ENCODE measurements at regions not wholly inside any gene's neighbourhood (a gene's known extent, or its start where the extent isn't known, plus 50 kb on each side); places are given as distances from the start of the nearest gene placed in this dataset.

GRCh38 chr6:164836486-164836885 lies 472.9 kb downstream of the C6orf118 start:
- DNase-seq (ENCODE audit: low read depth): no peak
- H3K4me3 ChIP-seq (ENCODE audit: low read depth, low read length): no peak overlapping the region
- TF ChIP-seq, protein P1, sequence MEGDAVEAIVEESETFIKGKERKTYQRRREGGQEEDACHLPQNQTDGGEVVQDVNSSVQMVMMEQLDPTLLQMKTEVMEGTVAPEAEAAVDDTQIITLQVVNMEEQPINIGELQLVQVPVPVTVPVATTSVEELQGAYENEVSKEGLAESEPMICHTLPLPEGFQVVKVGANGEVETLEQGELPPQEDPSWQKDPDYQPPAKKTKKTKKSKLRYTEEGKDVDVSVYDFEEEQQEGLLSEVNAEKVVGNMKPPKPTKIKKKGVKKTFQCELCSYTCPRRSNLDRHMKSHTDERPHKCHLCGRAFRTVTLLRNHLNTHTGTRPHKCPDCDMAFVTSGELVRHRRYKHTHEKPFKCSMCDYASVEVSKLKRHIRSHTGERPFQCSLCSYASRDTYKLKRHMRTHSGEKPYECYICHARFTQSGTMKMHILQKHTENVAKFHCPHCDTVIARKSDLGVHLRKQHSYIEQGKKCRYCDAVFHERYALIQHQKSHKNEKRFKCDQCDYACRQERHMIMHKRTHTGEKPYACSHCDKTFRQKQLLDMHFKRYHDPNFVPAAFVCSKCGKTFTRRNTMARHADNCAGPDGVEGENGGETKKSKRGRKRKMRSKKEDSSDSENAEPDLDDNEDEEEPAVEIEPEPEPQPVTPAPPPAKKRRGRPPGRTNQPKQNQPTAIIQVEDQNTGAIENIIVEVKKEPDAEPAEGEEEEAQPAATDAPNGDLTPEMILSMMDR (IDR thresholded peaks at IDR 0.05; ENCODE audit: insufficient read depth, low read depth, low read length, missing control alignments): no peak

DNA sequence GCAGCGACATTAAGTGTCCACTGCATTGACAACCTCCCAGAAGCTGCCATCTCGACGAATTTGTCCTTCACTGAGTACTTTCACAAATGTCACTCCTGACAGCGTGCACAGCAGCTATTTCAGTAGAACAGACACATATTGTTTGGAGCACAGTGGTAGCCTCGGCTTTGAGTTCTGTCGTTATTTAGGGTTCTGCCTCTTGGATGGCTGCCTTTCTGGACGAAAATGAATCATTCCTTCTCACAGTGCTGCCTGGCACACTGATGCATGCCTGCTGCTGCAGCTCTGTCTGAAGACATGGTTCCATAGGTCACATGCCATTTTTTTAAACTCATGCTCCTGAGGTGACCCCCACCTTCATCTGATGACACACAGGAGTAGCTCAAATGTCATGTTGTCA lies 477.0 kb downstream of the C6orf118 start:
- TF ChIP-seq, protein P1 (IDR thresholded peaks at IDR 0.05; ENCODE audit: insufficient read depth, low read depth, low read length, missing control alignments): no peak
- DNase-seq (ENCODE audit: low read depth): no peak
- H3K4me3 ChIP-seq (ENCODE audit: low read depth, low read length): no peak overlapping the region

DNA sequence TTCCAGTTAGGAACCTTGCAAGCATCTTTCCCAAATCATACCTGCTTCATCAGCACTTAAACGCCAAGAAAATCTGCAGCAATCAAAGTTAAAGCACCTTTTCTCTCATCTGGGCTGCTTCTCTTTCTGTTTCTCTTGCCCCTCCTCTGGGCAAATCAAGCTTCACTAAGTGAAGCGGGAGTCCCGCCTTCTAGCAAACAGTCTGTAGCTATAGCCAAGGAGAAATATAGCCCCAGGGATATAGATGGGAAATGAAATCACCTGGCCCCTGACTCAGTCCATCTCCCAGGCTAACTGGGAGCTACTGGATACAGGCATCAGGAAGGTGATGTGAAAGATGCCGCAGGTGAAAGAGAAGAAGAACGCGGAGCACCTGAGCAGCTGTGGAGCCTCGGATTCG lies 481.9 kb downstream of the C6orf118 start:
- H3K4me3 ChIP-seq (ENCODE audit: low read depth, low read length): no peak overlapping the region
- TF ChIP-seq, protein P1 (IDR thresholded peaks at IDR 0.05; ENCODE audit: insufficient read depth, low read depth, low read length, missing control alignments): no peak
- DNase-seq (ENCODE audit: low read depth): no peak

DNA sequence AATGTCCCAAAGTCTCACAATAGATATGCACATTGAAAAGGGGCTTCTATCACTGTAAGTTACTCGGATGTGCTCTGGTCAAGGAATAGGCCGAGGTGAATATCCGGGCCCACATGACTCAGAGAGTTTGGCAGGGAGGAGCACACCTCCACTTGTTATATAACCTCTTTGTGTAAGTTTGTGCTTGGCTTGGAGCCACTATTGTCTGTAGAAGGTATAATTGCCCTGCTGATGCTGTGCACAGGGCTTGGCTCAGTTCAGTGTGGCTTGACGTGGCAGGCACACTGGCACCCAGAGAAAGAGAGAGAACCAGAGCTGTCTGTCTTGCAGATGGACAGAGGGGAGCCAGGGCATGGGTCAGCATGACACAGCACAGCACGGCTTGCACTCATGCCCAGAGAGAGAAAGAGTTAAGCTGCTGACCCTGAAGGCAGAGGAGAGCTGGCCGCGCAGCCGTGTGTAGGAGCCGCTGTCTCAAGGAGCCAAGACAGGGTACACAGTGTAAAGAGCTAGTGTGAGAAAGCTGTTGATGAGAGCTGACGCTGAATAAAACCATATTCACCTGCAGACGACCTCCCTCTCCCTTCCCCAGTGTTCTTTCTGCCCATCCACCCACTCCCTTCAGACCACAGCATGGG lies 482.5 kb downstream of the C6orf118 start:
- H3K4me3 ChIP-seq (ENCODE audit: low read depth, low read length): no peak overlapping the region
- TF ChIP-seq, protein P1 (IDR thresholded peaks at IDR 0.05; ENCODE audit: insufficient read depth, low read depth, low read length, missing control alignments): no peak
- DNase-seq (ENCODE audit: low read depth): no peak

- TF ChIP-seq, protein P1 (IDR thresholded peaks at IDR 0.05; ENCODE audit: insufficient read depth, low read depth, low read length, missing control alignments): no peak
- DNase-seq (ENCODE audit: low read depth): no peak
- H3K4me3 ChIP-seq (ENCODE audit: low read depth, low read length): no peak overlapping the region
Measured at GRCh38 chr6:164825386-164825785, 484.0 kb downstream of the C6orf118 start.

DNA sequence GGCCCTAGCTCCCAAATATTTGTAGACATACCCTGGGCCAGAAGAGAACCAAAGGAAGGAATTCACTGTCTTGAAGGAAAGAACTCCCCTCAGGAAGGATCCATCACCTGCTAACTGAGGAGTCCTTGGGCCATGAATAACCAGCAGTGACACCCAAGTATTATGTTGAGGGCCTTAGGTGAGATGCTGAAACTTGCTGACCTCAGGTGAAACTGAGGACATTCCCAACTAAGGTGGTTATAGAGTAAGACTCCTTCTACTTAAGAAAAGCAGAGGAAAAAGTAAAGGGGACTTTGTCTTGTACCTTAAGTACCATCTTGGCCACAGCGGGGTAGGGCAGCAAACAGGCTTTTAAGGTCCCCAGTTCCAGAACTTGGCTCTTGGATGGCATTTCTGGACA lies 491.7 kb downstream of the C6orf118 start:
- TF ChIP-seq, protein P1 (IDR thresholded peaks at IDR 0.05; ENCODE audit: insufficient read depth, low read depth, low read length, missing control alignments): no peak
- no peak overlapping the region for H3K4me3 ChIP-seq (ENCODE audit: low read depth, low read length)
- no peak for DNase-seq (ENCODE audit: low read depth)

- no peak overlapping the region for H3K4me3 ChIP-seq (ENCODE audit: low read depth, low read length)
- TF ChIP-seq, protein P1 (IDR thresholded peaks at IDR 0.05; ENCODE audit: insufficient read depth, low read depth, low read length, missing control alignments): no peak
- no peak for DNase-seq (ENCODE audit: low read depth)
Measured at GRCh38 chr6:164812706-164813105, 496.7 kb downstream of the C6orf118 start.
